Heart right ventricle (tissue), 16 donors: ENCODE measurements at regions not wholly inside any gene's neighbourhood (a gene's known extent, or its start where the extent isn't known, plus 50 kb on each side); places are given as distances from the start of the nearest gene placed in this dataset.
"Not testable (repeated sequence)": the region's sequence is repeated elsewhere in the genome, so short reads cannot be mapped to it uniquely, and the experiment has no call there.

Experiments
- ATAC-seq, 8 donors: fragments of 200-7000 bp; cut with Tn5 transposase; one replicate each; pipeline ENCODE4 v1.9.1; 2020; ENCODE audit warnings: mild to moderate bottlenecking in 8 of 8, moderate library complexity in 8 of 8, moderate number of reproducible peaks in 1 of 8
- DNase-seq, 2 donors: peaks; one replicate each; pipeline ENCODE4 v3.0.0-alpha.2; 2020
- H3K27ac ChIP-seq, 10 donors: fragments of 200-600 bp; sonication (generic) in 2 of 10; one replicate each; pipeline versions ENCODE4 v1.5.0 to v1.8.0; 2020 to 2022; ENCODE audit warnings: mild to moderate bottlenecking in 3 of 10
- H3K27me3 ChIP-seq, 7 donors: fragments of 200-600 bp; one replicate each; pipeline ENCODE4 v1.8.0; 2021 to 2022; ENCODE audit warnings: mild to moderate bottlenecking in 2 of 7
- H3K36me3 ChIP-seq, 9 donors: fragments of 200-600 bp; sonication (generic) in 1 of 9; one replicate each; pipeline versions ENCODE4 v1.5.0 to v1.8.0; 2020 to 2022; ENCODE audit warnings: mild to moderate bottlenecking in 2 of 9
- H3K4me1 ChIP-seq, 9 donors: fragments of 200-600 bp; sonication (generic) in 1 of 9; one replicate each; pipeline versions ENCODE4 v1.5.0 to v1.8.0; 2020 to 2022; ENCODE audit warnings: mild to moderate bottlenecking in 4 of 9
- H3K4me3 ChIP-seq, 10 donors: fragments of 200-600 bp; sonication (generic) in 2 of 10; one replicate each; pipeline versions ENCODE4 v1.5.0 to v1.8.0; 2020 to 2022; ENCODE audit warnings: mild to moderate bottlenecking in 7 of 10, moderate library complexity in 2 of 10
- H3K9me3 ChIP-seq, 11 donors: fragments of 200-600 bp in 10 of 11; sonication (generic) in 2 of 11; one replicate each; pipeline versions ENCODE4 v1.5.0 to v1.8.0; 2013 to 2022; ENCODE audit warnings: mild to moderate bottlenecking in 2 of 11, control low read depth in 1 of 11, moderate library complexity in 1 of 11
- CTCF ChIP-seq, 9 donors: fragments of 200-600 bp; sonication (generic) in 2 of 9; IDR thresholded peaks; one replicate each; pipeline versions ENCODE4 v1.5.0 to v1.8.0; 2021 to 2022; ENCODE audit warnings: antibody characterized with exemption in 9 of 9, mild to moderate bottlenecking in 5 of 9, moderate library complexity in 1 of 9
- WGBS, 2 donors: extraction: QIAGEN DNeasy Blood & Tissue Kit; methylation state at CpG; one replicate each; pipeline ENCODE4 v1.1.7; 2013; ENCODE audit warnings: inconsistent platforms in 1 of 2; 5-methylcytosine and 5-hydroxymethylcytosine counted together
- intact Hi-C, 10 donors: fragments of 100-400 bp; cut with DNase I; formaldehyde crosslinking; loops; one replicate each; pipeline versions ENCODE4 v1.11.1 to v1.14.2; 2022
- donor health status: Arrhythmogenic right ventricular cardiomyopathy.
- donor health status: ischemic (EF 13 %, LVEDD 7.1; RV severe dilation, severe dysfunction).
- donor health status: healthy with polysubstance abuse.
- donor health status: DM: no; HTN: yes; CAD: no.
- donor health status: DM: no; HTN: no; CAD: no.
- donor health status: ischemic (EF 25% LVEDD 6.9; RV normal size, moderate dysfunction).
- donor health status: ischemic (EF 25% LVEDD 5.7; RV mildly dilated, moderate dysfunction).
- donor health status: healthy.
- donor health status: DM: yes; HTN: yes; CAD: no.
- donor health status: Ischemic cardiomyopathy.
- donor health status: ischemic (EF 35%, LVEDD 5.7; RV mildly dilated, moderate dysfunction).
- donor health status: nonischemic (EF 11% LVEDD 7.7; RV severe dilation, severe dysfunction).
- donor health status: DM: yes; HTN: yes; CAD: no.
- donor health status: PGD.
- donor health status: ischemic (EF 29% LVEDD 5.4; RV normal size, mild dysfunction).
- donor health status: nonischemic (EF 23%, LVEDD 6.1; RV moderate dilation, normal function).

- Histone ChIP-seq H3K4me1 (no peaks in the 10 kb centered on the region), H3K27me3 (no peaks in the 10 kb centered on the region)
Measured at GRCh38 chr7:37577412-37577811, 106.2 kb upstream of the GPR141 start.

GRCh38 chr7:37577901-37578300 is 105.7 kb upstream of the GPR141 start:
- DNase-seq (no peak), ATAC-seq (no peak)
- WGBS, 2 donors: 71 to 72% methylated on average over 4 of the region's 4 CpGs
- no peaks in the 10 kb centered on the region for H3K9me3 ChIP-seq
- TF ChIP-seq CTCF (IDR thresholded peaks at IDR 0.05): no peak
- no peaks in the 10 kb centered on the region for H3K36me3 ChIP-seq
- H3K27ac ChIP-seq: no peak overlapping the region
- H3K27me3 ChIP-seq: no peaks in the 10 kb centered on the region
- H3K4me3 ChIP-seq: no peak overlapping the region
- intact Hi-C loops: no loop called here
- no peaks in the 10 kb centered on the region for H3K4me1 ChIP-seq

More at GRCh38 chr7:37577412-37577811, 106.2 kb upstream of the GPR141 start:
- H3K36me3 ChIP-seq: no peaks in the 10 kb centered on the region
- no peak for ATAC-seq
- no peaks in the 10 kb centered on the region for H3K9me3 ChIP-seq
- no peak overlapping the region for H3K4me3 ChIP-seq
- no peak overlapping the region for H3K27ac ChIP-seq
- WGBS, 2 donors: 67 to 81% methylated on average over 2 of the region's 2 CpGs
- intact Hi-C loops: no loop called here
- DNase-seq: no peak
- TF ChIP-seq CTCF (IDR thresholded peaks at IDR 0.05): no peak

- no peak for DNase-seq
- Histone ChIP-seq H3K4me3 (no peak overlapping the region), H3K4me1 (no peaks in the 10 kb centered on the region), H3K27me3 (no peaks in the 10 kb centered on the region), H3K9me3 (no peaks in the 10 kb centered on the region), H3K27ac (no peak overlapping the region), H3K36me3 (no peaks in the 10 kb centered on the region)
- ATAC-seq: no peak
- no peak for TF ChIP-seq CTCF (IDR thresholded peaks at IDR 0.05)
- intact Hi-C loops: no loop called here
- WGBS, 2 donors: 96 to 97% methylated on average over 1 of the region's 1 CpG
Measured at GRCh38 chr7:37578350-37578749, 105.2 kb upstream of the GPR141 start.

GRCh38 chr7:37580376-37580775 is 103.2 kb upstream of the GPR141 start:
- WGBS, 2 donors: 76 to 82% methylated on average over 3 of the region's 3 CpGs
- intact Hi-C loops: no loop called here
- no peak overlapping the region for H3K27ac ChIP-seq

GRCh38 chr7:37584651-37585463 is 98.7 kb upstream of the GPR141 start:
- H3K9me3 ChIP-seq, H3K4me3 ChIP-seq, DNase-seq, intact Hi-C loops, H3K27ac ChIP-seq, H3K36me3 ChIP-seq, H3K27me3 ChIP-seq, ATAC-seq: not testable (repeated sequence)
- WGBS, 2 donors: 15 to 26% methylated on average over 4 of the region's 4 CpGs
- H3K4me1 ChIP-seq: peaks cover 0 to 15% (median 9%) of the 10 kb centered on the region in 9 donors

More at GRCh38 chr7:37580376-37580775, 103.2 kb upstream of the GPR141 start:
- no peaks in the 10 kb centered on the region for H3K27me3 ChIP-seq
- DNase-seq: no peak
- no peak overlapping the region for H3K4me3 ChIP-seq
- TF ChIP-seq CTCF (IDR thresholded peaks at IDR 0.05): no peak
- H3K4me1 ChIP-seq: peaks cover 0 to 11% (median 9%) of the 10 kb centered on the region in 9 donors
- no peaks in the 10 kb centered on the region for H3K36me3 ChIP-seq
- no peaks in the 10 kb centered on the region for H3K9me3 ChIP-seq
- ATAC-seq: no peak
